Transverse colon (tissue), 4 donors: ENCODE measurements at regions not wholly inside any gene's neighbourhood (a gene's known extent, or its start where the extent isn't known, plus 50 kb on each side); places are given as distances from the start of the nearest gene placed in this dataset.
"Not testable (repeated sequence)": the region's sequence is repeated elsewhere in the genome, so short reads cannot be mapped to it uniquely, and the experiment has no call there.

ENCODE experiments used
- POLR2A ChIP-seq: fragments of 450-650 bp; IDR thresholded peaks from one replicate; pipeline ENCODE4 v1.6.1; 2016; ENCODE audit warnings: antibody characterized with exemption, mild to moderate bottlenecking, moderate library complexity
- POLR2AphosphoS5 ChIP-seq, 3 donors: sonication (generic); formaldehyde crosslinking; IDR thresholded peaks; one replicate each; pipeline ENCODE4 v1.6.1; 2016; ENCODE audit warnings: antibody characterized with exemption in 3 of 3
- TF ChIP-seq, protein P1 (sequence below), 5 experiments: fragments of 200-600 bp in 3 of 5; fragments of 450-650 bp in 2 of 5; sonication (generic) in 3 of 5; IDR thresholded peaks; 1 replicate in 2 of 5; 2 replicates in 3 of 5; pipeline ENCODE4 v1.5.1; 2016 to 2017; ENCODE audit warnings: antibody characterized with exemption in 5 of 5, inconsistent platforms in 3 of 5, mild to moderate bottlenecking in 2 of 5, moderate library complexity in 1 of 5

DNA sequence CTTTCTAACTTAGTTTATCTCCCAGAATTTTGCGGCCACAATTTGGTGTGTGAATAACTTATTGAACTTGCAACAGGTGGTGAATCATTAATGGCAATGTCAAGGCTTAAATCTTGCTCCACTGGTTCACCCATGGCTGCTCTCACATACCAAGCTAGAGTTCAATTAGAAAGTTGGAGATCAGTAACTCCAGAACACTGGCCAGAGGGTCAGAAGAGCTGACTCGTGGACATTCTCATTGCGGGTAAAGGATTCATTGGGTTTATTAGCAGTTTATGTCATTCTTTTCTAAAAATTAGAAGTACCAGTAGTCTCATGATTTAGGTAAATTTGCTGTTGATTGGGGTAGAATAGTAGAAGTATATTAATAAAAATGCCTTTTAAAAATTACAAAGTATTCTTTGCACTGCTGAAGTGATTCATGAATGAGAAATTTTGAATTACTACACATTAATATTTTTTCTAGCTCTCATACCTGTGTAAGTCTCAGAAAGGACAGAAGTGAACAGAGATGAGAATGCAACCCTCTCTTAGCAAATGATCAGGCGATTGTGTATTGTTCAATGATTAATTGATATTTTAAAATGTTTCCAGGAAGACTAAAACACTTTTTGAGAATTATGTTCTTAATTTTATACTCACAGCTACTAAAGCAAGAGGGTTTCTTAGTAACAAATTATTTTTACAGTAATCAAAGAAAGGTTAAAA lies 142.0 kb downstream of the SYT15 start:
- TF ChIP-seq, protein P1, sequence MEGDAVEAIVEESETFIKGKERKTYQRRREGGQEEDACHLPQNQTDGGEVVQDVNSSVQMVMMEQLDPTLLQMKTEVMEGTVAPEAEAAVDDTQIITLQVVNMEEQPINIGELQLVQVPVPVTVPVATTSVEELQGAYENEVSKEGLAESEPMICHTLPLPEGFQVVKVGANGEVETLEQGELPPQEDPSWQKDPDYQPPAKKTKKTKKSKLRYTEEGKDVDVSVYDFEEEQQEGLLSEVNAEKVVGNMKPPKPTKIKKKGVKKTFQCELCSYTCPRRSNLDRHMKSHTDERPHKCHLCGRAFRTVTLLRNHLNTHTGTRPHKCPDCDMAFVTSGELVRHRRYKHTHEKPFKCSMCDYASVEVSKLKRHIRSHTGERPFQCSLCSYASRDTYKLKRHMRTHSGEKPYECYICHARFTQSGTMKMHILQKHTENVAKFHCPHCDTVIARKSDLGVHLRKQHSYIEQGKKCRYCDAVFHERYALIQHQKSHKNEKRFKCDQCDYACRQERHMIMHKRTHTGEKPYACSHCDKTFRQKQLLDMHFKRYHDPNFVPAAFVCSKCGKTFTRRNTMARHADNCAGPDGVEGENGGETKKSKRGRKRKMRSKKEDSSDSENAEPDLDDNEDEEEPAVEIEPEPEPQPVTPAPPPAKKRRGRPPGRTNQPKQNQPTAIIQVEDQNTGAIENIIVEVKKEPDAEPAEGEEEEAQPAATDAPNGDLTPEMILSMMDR (IDR thresholded peaks at IDR 0.05), result not testable (repeated sequence)
- not testable (repeated sequence) for TF ChIP-seq POLR2A; POLR2AphosphoS5 (IDR thresholded peaks at IDR 0.05)
